DOHH2 (cell line): ENCODE measurements at regions not wholly inside any gene's neighbourhood (a gene's known extent, or its start where the extent isn't known, plus 50 kb on each side); places are given as distances from the start of the nearest gene placed in this dataset.

ENCODE experiments used
- H3F3A ChIP-seq: fragments of 200-600 bp; sonication (generic), shearing (Covaris generic); 2 replicates; pipeline ENCODE4 v1.6.0; 2016; ENCODE audit warnings: antibody characterized with exemption, mild to moderate bottlenecking; ENCODE audit not compliant: control insufficient read depth, insufficient read depth
- H3K27ac ChIP-seq: fragments of 200-600 bp; sonication (generic); 2 replicates; pipeline ENCODE4 v1.5.1; 2014; ENCODE audit warnings: low read depth, mild to moderate bottlenecking, low read length, moderate library complexity
- H3K27me3 ChIP-seq: fragments of 200-600 bp; sonication (generic); 2 replicates; pipeline ENCODE4 v1.6.1; 2014; ENCODE audit warnings: mild to moderate bottlenecking, low read length, mixed read lengths; ENCODE audit not compliant: control insufficient read depth
- H3K36me3 ChIP-seq: fragments of 200-600 bp; sonication (generic); 2 replicates; pipeline ENCODE4 v1.6.1; 2014; ENCODE audit warnings: mild to moderate bottlenecking, low read length, moderate library complexity, mixed read lengths; ENCODE audit not compliant: control insufficient read depth
- H3K4me1 ChIP-seq: fragments of 200-600 bp; sonication (generic); 2 replicates; pipeline ENCODE4 v1.6.1; 2014; ENCODE audit warnings: mild to moderate bottlenecking, low read length, mixed read lengths; ENCODE audit not compliant: control insufficient read depth
- H3K4me2 ChIP-seq: fragments of 200-600 bp; sonication (generic); 2 replicates; pipeline ENCODE4 v1.6.0; 2014; ENCODE audit warnings: mild to moderate bottlenecking, low read length, moderate library complexity
- H3K4me3 ChIP-seq: fragments of 200-600 bp; sonication (generic); 2 replicates; pipeline ENCODE4 v1.5.1; 2014; ENCODE audit warnings: mild to moderate bottlenecking, low read length, mixed read lengths
- H3K79me2 ChIP-seq: fragments of 200-600 bp; sonication (generic); 2 replicates; pipeline ENCODE4 v1.6.1; 2014; ENCODE audit warnings: mild to moderate bottlenecking, low read length, mixed read lengths; ENCODE audit not compliant: control insufficient read depth
- H3K9me2 ChIP-seq: fragments of 200-600 bp; sonication (generic); replicated peaks from 2 replicates; pipeline ENCODE4 v1.6.1; 2014; ENCODE audit warnings: mild to moderate bottlenecking, low read length, mixed read lengths; ENCODE audit not compliant: control insufficient read depth
- H3K9me3 ChIP-seq: fragments of 200-600 bp; sonication (generic); 2 replicates; pipeline ENCODE4 v1.6.1; 2014; ENCODE audit warnings: antibody characterized with exemption, low read length, mixed read lengths; ENCODE audit not compliant: control insufficient read depth, insufficient read depth
- H4K20me1 ChIP-seq: fragments of 200-600 bp; sonication (generic); 2 replicates; pipeline ENCODE4 v1.6.0; 2014; ENCODE audit warnings: low read depth, mild to moderate bottlenecking, antibody characterized with exemption, low read length, moderate library complexity; ENCODE audit not compliant: control insufficient read depth, insufficient read depth
- EZH2phosphoT487 ChIP-seq: fragments of 200-600 bp; sonication (generic); IDR thresholded peaks from 2 replicates; pipeline ENCODE4 v1.6.1; 2017; ENCODE audit warnings: borderline replicate concordance, mild to moderate bottlenecking, antibody characterized with exemption, low read length, moderate library complexity, mixed read lengths
- TF ChIP-seq, protein P1 (sequence below): fragments of 200-600 bp; sonication (generic); IDR thresholded peaks from one replicate; pipeline ENCODE4 v1.5.1; 2014; ENCODE audit warnings: antibody characterized with exemption, mild to moderate bottlenecking, low read depth, low read length; ENCODE audit not compliant: poor library complexity, severe bottlenecking

DNA sequence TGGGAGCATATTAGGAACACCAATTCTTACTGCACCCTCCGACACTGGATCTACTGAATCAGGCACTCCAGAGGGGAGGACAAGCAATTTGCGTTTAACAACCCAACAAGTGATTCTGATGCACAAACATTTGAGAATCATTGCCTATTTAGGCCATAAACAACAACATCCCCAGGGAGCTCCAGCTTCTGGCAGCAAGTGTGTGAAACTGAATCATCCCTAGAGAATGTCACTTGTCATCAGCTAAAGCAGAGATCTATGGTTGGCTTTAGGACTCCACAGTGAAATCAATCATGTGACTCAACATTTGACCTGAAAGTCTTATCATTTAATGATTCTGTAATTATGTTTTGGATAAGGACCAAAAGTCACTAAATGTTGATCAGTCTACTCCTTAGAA is 505.0 kb upstream of the FLRT2 start:
- Histone ChIP-seq H3K36me3 (no peaks in the 10 kb centered on the region), H3K4me1 (no peaks in the 10 kb centered on the region), H3K4me2 (no peak overlapping the region), H3F3A (no peaks in the 10 kb centered on the region), H3K79me2 (no peaks in the 10 kb centered on the region), H4K20me1 (no peaks in the 10 kb centered on the region), H3K27ac (no peak overlapping the region), H3K9me2 (no peaks in the 10 kb centered on the region), H3K4me3 (no peak overlapping the region), H3K27me3 (no peaks in the 10 kb centered on the region), H3K9me3 (no peaks in the 10 kb centered on the region)
- TF ChIP-seq, protein P1, sequence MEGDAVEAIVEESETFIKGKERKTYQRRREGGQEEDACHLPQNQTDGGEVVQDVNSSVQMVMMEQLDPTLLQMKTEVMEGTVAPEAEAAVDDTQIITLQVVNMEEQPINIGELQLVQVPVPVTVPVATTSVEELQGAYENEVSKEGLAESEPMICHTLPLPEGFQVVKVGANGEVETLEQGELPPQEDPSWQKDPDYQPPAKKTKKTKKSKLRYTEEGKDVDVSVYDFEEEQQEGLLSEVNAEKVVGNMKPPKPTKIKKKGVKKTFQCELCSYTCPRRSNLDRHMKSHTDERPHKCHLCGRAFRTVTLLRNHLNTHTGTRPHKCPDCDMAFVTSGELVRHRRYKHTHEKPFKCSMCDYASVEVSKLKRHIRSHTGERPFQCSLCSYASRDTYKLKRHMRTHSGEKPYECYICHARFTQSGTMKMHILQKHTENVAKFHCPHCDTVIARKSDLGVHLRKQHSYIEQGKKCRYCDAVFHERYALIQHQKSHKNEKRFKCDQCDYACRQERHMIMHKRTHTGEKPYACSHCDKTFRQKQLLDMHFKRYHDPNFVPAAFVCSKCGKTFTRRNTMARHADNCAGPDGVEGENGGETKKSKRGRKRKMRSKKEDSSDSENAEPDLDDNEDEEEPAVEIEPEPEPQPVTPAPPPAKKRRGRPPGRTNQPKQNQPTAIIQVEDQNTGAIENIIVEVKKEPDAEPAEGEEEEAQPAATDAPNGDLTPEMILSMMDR = no peak
- no peak for TF ChIP-seq EZH2phosphoT487

DNA sequence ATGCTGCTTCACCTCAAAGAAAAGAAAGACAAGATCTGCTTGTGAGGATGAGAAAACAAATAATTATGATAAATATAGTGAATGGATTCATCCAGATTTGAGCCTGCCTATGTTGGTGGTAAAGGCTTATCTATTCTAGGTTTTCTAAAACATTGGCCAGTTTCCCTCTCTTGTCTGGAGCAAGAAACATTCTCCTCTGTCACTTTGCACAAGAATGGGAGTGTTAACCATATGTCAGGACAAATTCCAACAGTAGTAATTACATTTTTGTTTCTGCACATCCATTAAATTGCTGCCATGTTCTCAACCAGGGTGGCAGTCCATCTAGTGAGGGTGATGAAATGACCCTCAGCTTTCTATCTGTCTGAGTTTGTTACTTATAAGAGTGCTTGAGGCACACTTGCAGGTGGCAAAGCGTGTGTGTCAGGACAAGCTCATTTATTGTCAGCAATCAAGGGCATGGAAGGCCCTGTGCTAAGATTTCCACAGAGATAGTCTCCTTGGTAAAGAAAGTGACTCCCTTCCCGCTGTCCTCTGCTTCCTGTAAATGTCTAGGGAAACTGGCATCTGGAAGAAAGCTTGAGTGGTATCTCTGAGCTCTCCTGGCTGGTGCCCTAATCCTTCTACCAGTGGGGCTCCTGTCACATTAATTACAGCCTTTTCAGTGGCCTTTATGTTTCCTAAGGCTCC is 502.1 kb upstream of the FLRT2 start:
- Histone ChIP-seq H3K9me3 (no peaks in the 10 kb centered on the region), H3K4me3 (no peak overlapping the region), H3K36me3 (no peaks in the 10 kb centered on the region), H3F3A (no peaks in the 10 kb centered on the region), H3K9me2 (no peaks in the 10 kb centered on the region), H3K27ac (no peak overlapping the region), H3K4me1 (no peaks in the 10 kb centered on the region), H3K27me3 (no peaks in the 10 kb centered on the region), H4K20me1 (no peaks in the 10 kb centered on the region), H3K4me2 (no peak overlapping the region), H3K79me2 (no peaks in the 10 kb centered on the region)
- TF ChIP-seq, protein P1 = no peak

DNA sequence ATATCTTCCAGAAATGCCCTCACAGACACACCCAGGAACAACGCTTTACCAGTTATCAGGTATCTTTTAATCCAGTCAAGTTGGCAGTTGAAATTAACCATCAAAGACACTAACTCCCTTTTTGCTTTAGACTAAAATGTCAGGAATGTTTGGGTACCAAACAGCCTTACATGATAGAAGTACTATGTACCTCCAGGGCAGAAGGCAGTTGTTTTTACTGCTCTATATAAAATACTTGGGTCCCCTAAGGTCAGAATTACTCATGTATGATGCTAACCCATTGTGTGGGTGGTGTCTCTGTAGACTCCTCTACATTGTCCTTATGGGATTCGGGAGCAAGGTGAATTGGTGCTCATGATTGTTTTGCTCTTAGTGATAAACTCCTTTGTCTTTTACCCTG is 492.5 kb upstream of the FLRT2 start:
- Histone ChIP-seq H3K9me3 (no peaks in the 10 kb centered on the region), H3K9me2 (no peaks in the 10 kb centered on the region), H3K4me2 (no peak overlapping the region), H3K4me1 (no peaks in the 10 kb centered on the region), H3F3A (no peaks in the 10 kb centered on the region), H3K27ac (no peak overlapping the region), H4K20me1 (no peaks in the 10 kb centered on the region), H3K79me2 (no peaks in the 10 kb centered on the region), H3K27me3 (no peaks in the 10 kb centered on the region), H3K4me3 (no peak overlapping the region), H3K36me3 (no peaks in the 10 kb centered on the region)
- TF ChIP-seq, protein P1 = no peak
- TF ChIP-seq EZH2phosphoT487 = no peak
